ENCODE measurements at regions not wholly inside any gene's neighbourhood (a gene's known extent, or its start where the extent isn't known, plus 50 kb on each side); places are given as distances from the start of the nearest gene placed in this dataset.

- no peak for TF ChIP-seq CTCF (IDR thresholded peaks at IDR 0.05; ENCODE audit: poor library complexity, severe bottlenecking)
- TF ChIP-seq EZH2 (IDR thresholded peaks at IDR 0.05; ENCODE audit: borderline replicate concordance, insufficient read depth, low read length, poor library complexity, severe bottlenecking): no peak
- no peak for TF ChIP-seq MXI1 (conservative IDR thresholded peaks at IDR 0.05; ENCODE audit: poor library complexity, severe bottlenecking)
- peak; percentile 39 for TF ChIP-seq SMC3 (conservative IDR thresholded peaks at IDR 0.05; ENCODE audit: poor library complexity)
- TF ChIP-seq TAF1 (IDR thresholded peaks at IDR 0.05; ENCODE audit: low read depth): no peak
- peak; percentile 36 for TF ChIP-seq RAD21 (conservative IDR thresholded peaks at IDR 0.05)
- TF ChIP-seq POLR2AphosphoS5 (IDR thresholded peaks at IDR 0.05): no peak
- no peak for TF ChIP-seq EP300 (conservative IDR thresholded peaks at IDR 0.05; ENCODE audit: poor library complexity, severe bottlenecking)
Measured at GRCh38 chr1:38578271-38578951, 281.2 kb downstream of the RRAGC start.

All from neural cell (in vitro differentiated cells).